GM21515 (cell line): ENCODE measurements at regions not wholly inside any gene's neighbourhood (a gene's known extent, or its start where the extent isn't known, plus 50 kb on each side); places are given as distances from the start of the nearest gene placed in this dataset.
"Not testable (repeated sequence)": the region's sequence is repeated elsewhere in the genome, so short reads cannot be mapped to it uniquely, and the experiment has no call there.

Experiments
- ATAC-seq: cut with Tn5 transposase; IDR thresholded peaks from one replicate; pipeline ENCODE4 v1.9.1; 2021; ENCODE audit not compliant: unreplicated experiment

GRCh38 chr9:66152406-66152805 lies 415.5 kb downstream of the FOXD4L4 start:
- not testable (repeated sequence) for ATAC-seq

- peak; percentile 100 for ATAC-seq
Observed at GRCh38 chr9:66153021-66153725, 416.2 kb downstream of the FOXD4L4 start.

- ATAC-seq = not testable (repeated sequence)
Observed at GRCh38 chr9:66153971-66154691, 417.2 kb downstream of the FOXD4L4 start.

DNA sequence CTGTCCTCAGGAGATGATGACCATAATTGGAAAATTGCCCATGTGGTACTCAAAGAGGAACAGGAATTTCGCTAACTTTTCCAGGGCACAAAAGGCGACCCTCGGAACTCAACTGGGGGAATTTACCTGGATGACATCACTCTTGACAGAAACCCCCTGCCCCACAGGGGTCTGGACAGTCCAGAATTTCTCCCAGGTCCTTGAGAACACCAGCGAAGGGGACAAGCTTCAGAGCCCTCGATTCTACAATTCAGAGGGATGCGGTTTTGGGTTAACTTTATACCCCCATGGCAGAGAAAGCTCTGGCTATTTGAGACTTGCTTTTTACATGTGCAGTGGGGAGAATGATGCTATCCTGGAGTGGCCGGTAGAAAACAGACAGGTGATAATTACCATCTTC lies 445.4 kb downstream of the FOXD4L4 start:
- ATAC-seq = not testable (repeated sequence)

GRCh38 chr9:66183648-66184047 lies 446.7 kb downstream of the FOXD4L4 start:
- ATAC-seq = not testable (repeated sequence)

- not testable (repeated sequence) for ATAC-seq
Observed at GRCh38 chr9:66197199-66197598, 460.3 kb downstream of the FOXD4L4 start.

- not testable (repeated sequence) for ATAC-seq
Observed at GRCh38 chr9:66198421-66198820, 461.5 kb downstream of the FOXD4L4 start.

DNA sequence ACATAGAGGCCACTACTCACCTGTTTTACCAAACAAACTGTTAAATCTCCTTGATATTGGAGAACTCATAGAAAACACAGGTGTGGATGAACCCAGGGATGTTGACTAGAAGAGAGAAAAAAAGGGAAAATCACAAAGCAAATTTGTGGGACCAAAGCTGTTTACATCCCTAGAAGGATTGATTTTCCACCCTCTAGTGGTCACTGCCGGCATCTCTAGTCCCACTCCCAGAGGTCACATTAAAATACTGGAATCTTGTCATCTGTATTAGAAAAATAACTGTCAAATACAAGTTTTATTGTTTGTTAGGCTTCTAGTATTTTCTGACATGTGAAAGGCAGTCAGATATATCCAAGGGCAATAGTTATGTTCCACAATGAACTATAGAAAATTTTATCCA lies 469.7 kb downstream of the FOXD4L4 start:
- peak; percentile 69 for ATAC-seq

DNA sequence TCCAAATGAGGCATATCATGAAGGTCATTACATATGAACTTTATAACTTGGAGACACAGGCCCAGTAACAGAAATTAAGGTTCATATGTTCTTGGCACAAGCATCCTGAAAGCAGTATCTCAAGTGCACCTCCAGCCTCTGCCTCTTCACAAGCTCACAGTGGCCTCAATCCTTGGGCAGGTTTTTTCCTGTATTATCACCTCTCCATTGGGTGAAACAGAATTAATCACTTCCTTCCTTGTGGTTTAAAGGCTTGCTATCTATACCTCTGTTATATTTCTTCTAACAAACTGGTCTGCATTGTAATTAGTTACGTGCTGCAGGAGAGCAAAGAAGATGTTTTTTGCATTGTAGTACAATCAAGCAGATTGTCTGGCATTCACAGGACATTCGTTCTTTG lies 471.0 kb downstream of the FOXD4L4 start:
- not testable (repeated sequence) for ATAC-seq

DNA sequence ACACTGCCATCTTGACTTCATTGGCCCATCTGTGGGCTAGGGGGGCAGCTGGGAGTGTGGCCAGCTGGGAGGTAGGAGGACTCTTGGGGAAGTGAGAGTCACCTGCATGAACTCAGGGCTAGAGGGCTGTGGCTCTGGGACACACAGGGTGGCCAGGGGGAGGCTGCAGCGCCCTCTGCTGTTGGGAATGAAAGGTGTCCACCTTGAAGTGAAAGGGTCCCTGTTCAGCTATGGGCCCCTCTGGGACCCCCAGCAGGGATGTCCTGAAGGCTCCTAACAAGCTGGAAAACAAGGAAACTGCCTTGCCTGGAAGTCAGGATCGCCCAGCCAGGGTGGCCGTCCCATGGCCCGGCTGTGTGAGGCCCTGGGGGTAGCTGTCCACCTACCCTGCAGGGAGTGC lies 507.8 kb downstream of the FOXD4L4 start:
- ATAC-seq = not testable (repeated sequence)

DNA sequence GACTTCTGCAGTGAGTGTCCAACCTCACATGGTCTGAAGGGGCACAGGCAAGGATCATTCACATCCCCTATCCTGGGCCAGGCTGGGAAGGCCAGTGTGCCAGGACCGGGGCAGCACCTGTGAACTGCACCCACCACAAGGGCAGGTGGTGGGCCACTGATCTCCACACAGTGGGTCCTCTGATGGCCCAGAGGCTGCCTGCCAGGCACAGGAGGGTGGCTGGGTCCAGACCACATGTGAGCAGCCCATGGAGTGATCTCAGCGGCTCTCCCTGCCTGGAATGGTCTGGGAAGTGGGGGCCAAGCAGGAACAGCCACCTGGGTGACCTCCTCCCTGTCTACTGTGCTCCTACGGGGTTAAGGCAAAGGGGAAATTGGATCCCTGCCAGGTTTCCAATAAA lies 508.5 kb downstream of the FOXD4L4 start:
- not testable (repeated sequence) for ATAC-seq

GRCh38 chr9:66257581-66257980 lies 520.6 kb downstream of the FOXD4L4 start:
- ATAC-seq = not testable (repeated sequence)

DNA sequence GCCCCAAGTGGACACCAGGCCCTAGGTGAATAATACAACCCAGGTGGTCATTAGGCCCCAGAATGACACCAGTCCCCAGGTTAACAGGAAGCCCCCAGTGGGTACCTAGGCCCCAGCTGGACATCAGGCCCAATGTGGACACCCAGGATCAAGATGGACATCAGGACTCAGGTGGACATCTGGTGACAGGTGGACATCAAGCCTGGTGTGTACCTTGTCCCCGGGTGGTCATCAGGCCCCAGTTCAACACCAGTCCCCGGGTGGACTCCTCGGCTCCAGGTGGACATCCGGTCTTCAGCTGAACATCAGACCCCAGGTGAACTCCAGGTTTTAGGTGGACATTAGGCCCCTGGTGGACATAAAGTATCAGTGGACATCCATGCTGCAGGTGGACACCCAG lies 524.6 kb downstream of the FOXD4L4 start:
- not testable (repeated sequence) for ATAC-seq

DNA sequence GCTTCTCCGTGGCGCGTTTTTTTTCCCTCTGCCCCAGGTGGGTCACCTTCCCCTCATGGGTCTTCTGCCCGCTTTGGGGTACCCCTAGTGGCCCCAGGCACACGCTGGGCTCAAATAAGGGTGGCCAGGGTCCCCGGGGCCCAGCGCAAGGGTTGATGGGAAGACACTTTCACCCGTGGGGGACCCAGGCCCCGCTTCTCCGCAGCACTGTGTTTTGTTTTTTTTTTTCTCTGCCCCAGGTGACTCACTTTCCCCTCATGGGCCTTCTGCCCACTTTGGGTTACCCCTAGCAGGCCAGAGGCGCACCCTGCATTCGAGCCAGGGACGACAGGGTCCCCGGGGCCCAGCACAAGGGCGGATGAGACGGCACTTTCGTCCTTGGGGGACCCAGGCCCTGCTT lies 526.7 kb downstream of the FOXD4L4 start:
- ATAC-seq = not testable (repeated sequence)

GRCh38 chr9:66264786-66265185 lies 527.8 kb downstream of the FOXD4L4 start:
- ATAC-seq = not testable (repeated sequence)

DNA sequence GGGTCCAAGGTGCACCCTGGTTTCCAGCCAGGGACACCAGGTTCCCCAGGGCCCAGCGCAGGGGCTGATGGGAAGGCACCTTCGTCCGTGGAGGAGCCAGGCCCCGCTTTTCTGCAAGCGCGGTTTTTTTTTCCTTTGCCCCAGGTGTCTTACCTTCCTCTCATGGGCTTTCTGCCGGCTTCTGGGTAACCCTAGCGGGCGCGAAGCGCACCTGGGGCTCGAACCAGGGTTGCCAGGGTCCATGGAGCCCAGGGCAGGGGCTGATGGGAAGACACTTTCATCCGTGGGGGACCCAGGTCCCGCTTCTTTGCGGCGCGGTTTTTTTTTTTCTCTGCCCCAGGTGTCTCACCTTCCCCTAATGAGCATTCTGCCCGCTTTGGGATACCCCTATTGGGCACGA lies 529.3 kb downstream of the FOXD4L4 start:
- not testable (repeated sequence) for ATAC-seq

DNA sequence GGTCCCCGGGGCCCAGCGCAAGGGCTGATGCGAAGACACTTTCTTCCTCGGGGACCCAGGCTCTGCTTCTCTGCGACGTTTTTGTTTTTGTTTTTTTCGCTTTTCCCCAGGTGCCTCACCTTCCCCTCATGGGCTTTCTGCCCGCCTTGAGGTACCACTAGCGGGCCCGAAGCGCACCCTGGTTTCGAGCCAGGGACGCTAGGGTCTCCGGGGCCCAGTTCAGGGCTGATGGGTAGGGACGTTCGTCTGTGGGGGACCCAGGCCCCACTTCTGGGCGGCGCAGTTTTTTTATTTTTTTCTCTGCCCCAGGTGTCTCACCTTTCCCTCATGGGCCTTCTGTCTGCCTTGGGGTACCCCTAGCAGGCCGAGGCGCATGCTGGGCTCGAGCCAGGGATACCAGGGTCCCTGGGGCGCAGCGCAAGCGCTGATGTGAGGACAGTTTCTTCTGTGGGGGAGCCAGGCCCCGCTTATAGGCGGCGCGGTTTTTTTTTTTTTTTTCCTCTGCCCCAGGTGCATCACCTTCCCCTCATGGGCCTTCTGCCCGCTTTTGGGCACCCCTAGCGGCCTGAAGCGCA lies 530.0 kb downstream of the FOXD4L4 start:
- ATAC-seq = not testable (repeated sequence)

- not testable (repeated sequence) for ATAC-seq
Observed at GRCh38 chr9:66267684-66268083, 530.7 kb downstream of the FOXD4L4 start.

DNA sequence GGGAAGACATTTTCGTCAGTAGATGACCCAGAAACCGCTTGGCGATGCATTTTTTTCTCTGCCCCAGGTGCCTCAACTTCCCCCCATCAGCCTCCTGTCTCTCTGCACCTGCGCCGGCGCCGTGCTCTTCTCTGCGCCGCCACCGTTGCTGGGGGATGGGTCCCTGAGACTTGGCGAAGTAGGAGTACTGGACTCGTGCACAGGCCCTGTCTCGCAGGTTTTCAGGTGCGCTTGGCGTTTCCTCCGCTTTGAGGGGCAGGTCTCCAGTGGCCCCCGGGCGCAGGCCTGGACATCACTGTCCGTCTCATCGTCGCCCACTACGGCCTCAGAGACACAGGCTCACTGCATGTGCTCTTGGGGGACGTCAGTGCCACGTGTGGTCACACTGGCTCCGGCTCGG lies 532.1 kb downstream of the FOXD4L4 start:
- ATAC-seq = not testable (repeated sequence)

DNA sequence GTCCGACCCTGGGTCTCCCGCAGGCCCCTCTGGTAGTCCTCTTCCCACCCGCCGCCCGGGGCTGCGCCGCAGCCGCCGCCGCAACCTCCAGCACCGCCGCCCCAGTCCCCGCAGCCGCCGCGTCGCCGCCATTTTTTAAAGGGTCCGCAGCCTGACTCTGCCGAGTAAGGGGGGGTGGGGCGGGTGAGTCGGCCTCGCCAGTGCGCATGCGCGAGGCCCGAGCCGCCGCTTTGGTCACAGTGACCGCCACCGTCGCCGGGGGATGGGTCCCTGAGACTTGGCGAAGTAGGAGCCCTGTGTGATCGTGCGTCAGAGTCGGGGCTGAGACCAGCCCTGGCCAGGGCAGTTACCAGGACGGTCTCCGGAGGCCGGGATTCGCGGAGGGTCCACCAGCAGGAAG lies 532.8 kb downstream of the FOXD4L4 start:
- ATAC-seq = not testable (repeated sequence)

- not testable (repeated sequence) for ATAC-seq
Observed at GRCh38 chr9:66278809-66279208, 541.9 kb downstream of the FOXD4L4 start.
